ENCODE measurements at regions not wholly inside any gene's neighbourhood (a gene's known extent, or its start where the extent isn't known, plus 50 kb on each side); places are given as distances from the start of the nearest gene placed in this dataset.

DNA sequence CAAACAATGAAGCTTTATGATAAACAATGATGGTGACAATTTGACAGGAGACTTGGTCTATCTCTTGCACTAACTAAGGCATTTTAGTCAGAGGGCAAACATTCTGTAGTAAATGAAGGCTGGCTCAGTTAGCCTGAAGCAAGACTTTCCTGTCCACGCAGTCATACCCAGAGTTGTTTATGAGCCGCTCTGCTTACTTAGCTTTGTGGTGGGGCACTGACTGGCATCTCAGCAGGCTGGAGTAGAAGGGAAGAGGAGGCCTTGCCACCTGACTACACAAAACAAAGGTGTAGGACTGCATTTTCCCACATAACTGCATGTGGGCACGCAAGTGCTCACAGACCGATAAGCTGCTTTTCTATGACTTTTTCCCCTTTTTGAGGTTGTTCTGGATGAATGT is 133.7 kb upstream of the EPB41L4A start:
- TF ChIP-seq, protein P1, sequence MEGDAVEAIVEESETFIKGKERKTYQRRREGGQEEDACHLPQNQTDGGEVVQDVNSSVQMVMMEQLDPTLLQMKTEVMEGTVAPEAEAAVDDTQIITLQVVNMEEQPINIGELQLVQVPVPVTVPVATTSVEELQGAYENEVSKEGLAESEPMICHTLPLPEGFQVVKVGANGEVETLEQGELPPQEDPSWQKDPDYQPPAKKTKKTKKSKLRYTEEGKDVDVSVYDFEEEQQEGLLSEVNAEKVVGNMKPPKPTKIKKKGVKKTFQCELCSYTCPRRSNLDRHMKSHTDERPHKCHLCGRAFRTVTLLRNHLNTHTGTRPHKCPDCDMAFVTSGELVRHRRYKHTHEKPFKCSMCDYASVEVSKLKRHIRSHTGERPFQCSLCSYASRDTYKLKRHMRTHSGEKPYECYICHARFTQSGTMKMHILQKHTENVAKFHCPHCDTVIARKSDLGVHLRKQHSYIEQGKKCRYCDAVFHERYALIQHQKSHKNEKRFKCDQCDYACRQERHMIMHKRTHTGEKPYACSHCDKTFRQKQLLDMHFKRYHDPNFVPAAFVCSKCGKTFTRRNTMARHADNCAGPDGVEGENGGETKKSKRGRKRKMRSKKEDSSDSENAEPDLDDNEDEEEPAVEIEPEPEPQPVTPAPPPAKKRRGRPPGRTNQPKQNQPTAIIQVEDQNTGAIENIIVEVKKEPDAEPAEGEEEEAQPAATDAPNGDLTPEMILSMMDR (IDR thresholded peaks at IDR 0.05 in 2 of 3, conservative IDR thresholded peaks at IDR 0.05 in 1 of 3; ENCODE audit: insufficient read depth in 2 of 3, low read depth in 1 of 3, low read length in 3 of 3): no peak
- TF ChIP-seq, protein P2, sequence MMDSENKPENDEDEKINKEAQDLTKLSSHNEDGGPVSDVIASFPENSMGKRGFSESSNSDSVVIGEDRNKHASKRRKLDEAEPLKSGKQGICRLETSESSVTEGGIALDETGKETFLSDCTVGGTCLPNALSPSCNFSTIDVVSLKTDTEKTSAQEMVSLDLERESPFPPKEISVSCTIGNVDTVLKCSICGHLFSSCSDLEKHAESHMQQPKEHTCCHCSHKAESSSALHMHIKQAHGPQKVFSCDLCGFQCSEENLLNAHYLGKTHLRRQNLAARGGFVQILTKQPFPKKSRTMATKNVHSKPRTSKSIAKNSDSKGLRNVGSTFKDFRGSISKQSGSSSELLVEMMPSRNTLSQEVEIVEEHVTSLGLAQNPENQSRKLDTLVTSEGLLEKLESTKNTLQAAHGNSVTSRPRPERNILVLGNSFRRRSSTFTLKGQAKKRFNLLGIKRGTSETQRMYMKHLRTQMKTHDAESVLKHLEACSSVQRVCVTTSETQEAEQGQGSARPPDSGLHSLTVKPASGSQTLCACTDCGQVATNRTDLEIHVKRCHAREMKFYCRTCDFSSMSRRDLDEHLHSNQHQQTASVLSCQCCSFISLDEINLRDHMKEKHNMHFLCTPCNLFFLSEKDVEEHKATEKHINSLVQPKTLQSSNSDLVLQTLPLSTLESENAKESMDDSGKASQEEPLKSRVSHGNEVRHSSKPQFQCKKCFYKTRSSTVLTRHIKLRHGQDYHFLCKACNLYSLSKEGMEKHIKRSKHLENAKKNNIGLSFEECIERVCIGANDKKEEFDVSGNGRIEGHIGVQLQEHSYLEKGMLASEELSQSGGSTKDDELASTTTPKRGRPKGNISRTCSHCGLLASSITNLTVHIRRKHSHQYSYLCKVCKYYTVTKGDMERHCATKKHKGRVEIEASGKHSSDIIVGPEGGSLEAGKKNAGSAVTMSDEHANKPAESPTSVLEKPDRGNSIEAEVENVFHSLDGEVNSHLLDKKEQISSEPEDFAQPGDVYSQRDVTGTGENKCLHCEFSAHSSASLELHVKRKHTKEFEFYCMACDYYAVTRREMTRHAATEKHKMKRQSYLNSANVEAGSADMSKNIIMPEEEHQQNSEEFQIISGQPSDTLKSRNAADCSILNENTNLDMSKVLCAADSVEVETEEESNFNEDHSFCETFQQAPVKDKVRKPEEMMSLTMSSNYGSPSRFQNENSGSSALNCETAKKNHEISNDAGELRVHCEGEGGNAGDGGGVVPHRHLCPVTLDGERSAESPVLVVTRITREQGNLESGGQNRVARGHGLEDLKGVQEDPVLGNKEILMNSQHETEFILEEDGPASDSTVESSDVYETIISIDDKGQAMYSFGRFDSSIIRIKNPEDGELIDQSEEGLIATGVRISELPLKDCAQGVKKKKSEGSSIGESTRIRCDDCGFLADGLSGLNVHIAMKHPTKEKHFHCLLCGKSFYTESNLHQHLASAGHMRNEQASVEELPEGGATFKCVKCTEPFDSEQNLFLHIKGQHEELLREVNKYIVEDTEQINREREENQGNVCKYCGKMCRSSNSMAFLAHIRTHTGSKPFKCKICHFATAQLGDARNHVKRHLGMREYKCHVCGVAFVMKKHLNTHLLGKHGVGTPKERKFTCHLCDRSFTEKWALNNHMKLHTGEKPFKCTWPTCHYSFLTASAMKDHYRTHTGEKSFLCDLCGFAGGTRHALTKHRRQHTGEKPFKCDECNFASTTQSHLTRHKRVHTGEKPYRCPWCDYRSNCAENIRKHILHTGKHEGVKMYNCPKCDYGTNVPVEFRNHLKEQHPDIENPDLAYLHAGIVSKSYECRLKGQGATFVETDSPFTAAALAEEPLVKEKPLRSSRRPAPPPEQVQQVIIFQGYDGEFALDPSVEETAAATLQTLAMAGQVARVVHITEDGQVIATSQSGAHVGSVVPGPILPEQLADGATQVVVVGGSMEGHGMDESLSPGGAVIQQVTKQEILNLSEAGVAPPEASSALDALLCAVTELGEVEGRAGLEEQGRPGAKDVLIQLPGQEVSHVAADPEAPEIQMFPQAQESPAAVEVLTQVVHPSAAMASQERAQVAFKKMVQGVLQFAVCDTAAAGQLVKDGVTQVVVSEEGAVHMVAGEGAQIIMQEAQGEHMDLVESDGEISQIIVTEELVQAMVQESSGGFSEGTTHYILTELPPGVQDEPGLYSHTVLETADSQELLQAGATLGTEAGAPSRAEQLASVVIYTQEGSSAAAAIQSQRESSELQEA (IDR thresholded peaks at IDR 0.05; ENCODE audit: low read depth): no peak
